ENCODE measurements at regions not wholly inside any gene's neighbourhood (a gene's known extent, or its start where the extent isn't known, plus 50 kb on each side); places are given as distances from the start of the nearest gene placed in this dataset.

- no peaks in the 10 kb centered on the region for H3K27me3 ChIP-seq (ENCODE audit: insufficient read depth in 3 of 3, low read length in 2 of 3)
- WGBS, 3 donors, result 64 to 88% (median 72%) methylated on average over 2 of the region's 2 CpGs
- no peak overlapping the region for H3K27ac ChIP-seq
- H3K36me3 ChIP-seq (ENCODE audit: insufficient read depth in 1 of 2, low read depth in 1 of 2), result no peaks in the 10 kb centered on the region
- no peaks in the 10 kb centered on the region for H3K9me3 ChIP-seq
- DNase-seq (no peak), ATAC-seq (no peak)
- H3K4me1 ChIP-seq, result peaks cover 6% of the 10 kb centered on the region
- no peak for TF ChIP-seq CTCF (IDR thresholded peaks at IDR 0.05)
- H3K4me3 ChIP-seq, result no peak overlapping the region
- intact Hi-C loops (cut with DNase I), result no loop called here
Observed at GRCh38 chr6:40816601-40817000, 222.4 kb downstream of the UNC5CL start.

DNA sequence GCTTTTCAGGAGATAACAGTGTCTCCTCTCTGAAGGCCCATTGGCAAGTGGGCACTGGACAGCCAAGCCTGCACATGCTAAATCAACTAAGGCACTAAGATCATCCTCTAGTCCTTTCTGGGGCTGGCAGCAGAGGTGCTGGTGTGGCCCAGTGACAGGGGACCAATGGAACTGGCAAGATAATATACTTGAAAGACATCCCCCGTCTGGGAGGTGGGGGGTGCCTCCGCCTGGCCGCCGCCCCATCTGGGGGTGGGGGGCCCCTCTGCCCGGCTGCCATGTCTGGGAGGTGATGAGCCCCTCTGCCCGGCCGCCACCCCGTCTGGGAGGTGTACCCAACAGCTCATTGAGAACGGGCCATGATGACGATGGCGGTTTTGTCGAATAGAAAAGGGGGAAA is 223.3 kb downstream of the UNC5CL start:
- H3K27ac ChIP-seq, result no peak overlapping the region
- no peak overlapping the region for H3K4me3 ChIP-seq
- TF ChIP-seq CTCF (IDR thresholded peaks at IDR 0.05), result no peak
- DNase-seq (no peak), ATAC-seq (no peak)
- intact Hi-C loops (cut with DNase I), result no loop called here
- H3K36me3 ChIP-seq (ENCODE audit: insufficient read depth in 1 of 2, low read depth in 1 of 2), result no peaks in the 10 kb centered on the region
- H3K27me3 ChIP-seq (ENCODE audit: insufficient read depth in 3 of 3, low read length in 2 of 3), result no peaks in the 10 kb centered on the region
- peaks cover 6% of the 10 kb centered on the region for H3K4me1 ChIP-seq
- 95 to 96% (median 95%) methylated on average over 12 of the region's 12 CpGs for WGBS, 3 donors
- H3K9me3 ChIP-seq, result no peaks in the 10 kb centered on the region

- Histone ChIP-seq H3K36me3 (ENCODE audit: insufficient read depth in 1 of 2, low read depth in 1 of 2) (no peaks in the 10 kb centered on the region), H3K4me3 (no peak overlapping the region), H3K9me3 (no peaks in the 10 kb centered on the region), H3K27ac (no peak overlapping the region), H3K27me3 (ENCODE audit: insufficient read depth in 3 of 3, low read length in 2 of 3) (no peaks in the 10 kb centered on the region), H3K4me1 (peaks cover 21% of the 10 kb centered on the region)
- ATAC-seq (no peak), DNase-seq (no peak)
- intact Hi-C loops (cut with DNase I), result no loop called here
- TF ChIP-seq CTCF (IDR thresholded peaks at IDR 0.05), result no peak
Observed at GRCh38 chr6:40810171-40810570, 223.0 kb upstream of the LRFN2 start.

DNA sequence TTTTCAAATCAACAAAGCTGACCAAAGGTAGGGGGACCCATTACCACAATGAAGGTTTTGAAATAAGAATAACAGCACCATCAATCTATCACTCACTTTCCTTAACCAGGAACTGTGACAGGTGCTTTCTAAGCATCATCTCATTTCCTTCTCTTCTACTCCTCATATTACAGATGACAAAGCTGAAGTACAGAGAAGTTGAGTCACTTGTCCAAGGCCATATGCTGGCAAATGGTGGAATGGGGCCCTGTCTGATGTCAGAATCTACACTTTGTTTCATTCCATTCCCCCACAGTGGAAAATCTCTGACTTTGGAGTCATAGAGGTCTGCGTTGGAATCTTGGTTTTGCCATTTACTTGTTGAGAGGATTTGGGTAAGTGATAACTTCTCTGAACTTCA is 222.5 kb upstream of the LRFN2 start:
- Histone ChIP-seq H3K4me3 (no peak overlapping the region), H3K27me3 (ENCODE audit: insufficient read depth in 3 of 3, low read length in 2 of 3) (no peaks in the 10 kb centered on the region), H3K36me3 (ENCODE audit: insufficient read depth in 1 of 2, low read depth in 1 of 2) (no peaks in the 10 kb centered on the region), H3K27ac (no peak overlapping the region), H3K4me1 (peaks cover 21% of the 10 kb centered on the region), H3K9me3 (no peaks in the 10 kb centered on the region)
- ATAC-seq (peak; percentile 67 to 70 (median 70)), DNase-seq (no peak)
- WGBS, 3 donors, result 90 to 92% (median 90%) methylated on average over 1 of the region's 1 CpG
- intact Hi-C loops (cut with DNase I), result loop anchor here in 1 of 2 donors (10.0 kb wide), 1 partner anchor 495 kb away; no protein-coding TSS in a partner anchor
- TF ChIP-seq CTCF (IDR thresholded peaks at IDR 0.05), result no peak

DNA sequence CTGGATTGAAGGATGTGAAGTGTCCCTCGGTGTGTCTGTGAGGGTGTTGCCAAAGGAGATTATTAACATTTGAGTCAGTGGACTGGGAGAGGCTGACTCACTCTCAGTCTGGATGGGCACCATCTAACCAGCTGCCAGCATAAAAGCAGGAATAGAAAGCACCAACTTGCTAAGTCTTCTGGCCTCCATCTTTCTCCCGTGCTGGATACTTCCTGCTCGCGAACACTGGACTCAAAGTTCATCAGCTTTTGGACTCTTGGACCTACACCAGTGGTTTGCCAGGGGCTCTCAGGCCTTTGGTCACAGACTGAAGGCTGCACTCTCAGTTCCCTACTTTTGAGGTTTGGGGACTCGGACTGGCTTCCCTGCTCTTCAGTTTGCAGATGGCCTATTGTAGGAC is 220.3 kb upstream of the LRFN2 start:
- 49 to 81% (median 57%) methylated on average over 5 of the region's 5 CpGs for WGBS, 3 donors
- Histone ChIP-seq H3K27me3 (ENCODE audit: insufficient read depth in 3 of 3, low read length in 2 of 3) (no peaks in the 10 kb centered on the region), H3K36me3 (ENCODE audit: insufficient read depth in 1 of 2, low read depth in 1 of 2) (no peaks in the 10 kb centered on the region), H3K4me1 (peaks cover 28% of the 10 kb centered on the region), H3K4me3 (no peak overlapping the region), H3K9me3 (no peaks in the 10 kb centered on the region), H3K27ac (peak overlapping the region; percentile 60)
- no peak for TF ChIP-seq CTCF (IDR thresholded peaks at IDR 0.05)
- ATAC-seq (peak; percentile 63 to 76 (median 74)), DNase-seq (no peak)
- intact Hi-C loops (cut with DNase I), result loop anchor here in 1 of 2 donors (10.0 kb wide), 1 partner anchor 493 kb away; no protein-coding TSS in a partner anchor
